Aorta (tissue), 5 donors: ENCODE measurements at regions not wholly inside any gene's neighbourhood (a gene's known extent, or its start where the extent isn't known, plus 50 kb on each side); places are given as distances from the start of the nearest gene placed in this dataset.

Experiments
- ATAC-seq: fragments of 200-7000 bp; cut with Tn5 transposase; one replicate; pipeline ENCODE4 v1.9.1; 2022; ENCODE audit warnings: moderate library complexity; ENCODE audit not compliant: low FRiP score
- DNase-seq, 2 donors: peaks; one replicate each; pipeline ENCODE4 v3.0.0-alpha.2; 2020
- H3K27ac ChIP-seq, 2 donors: one replicate each; pipeline ENCODE4 v1.5.1; 2013; ENCODE audit warnings: low read length in 2 of 2, mild to moderate bottlenecking in 2 of 2, moderate library complexity in 2 of 2, control low read depth in 1 of 2, inconsistent platforms in 1 of 2, low read depth in 1 of 2
- H3K27me3 ChIP-seq, 2 donors: one replicate each; pipeline ENCODE4 v1.6.1; 2013; ENCODE audit warnings: control low read depth in 1 of 2, low read length in 1 of 2, mild to moderate bottlenecking in 1 of 2, moderate library complexity in 1 of 2; ENCODE audit not compliant: insufficient read depth in 2 of 2, control insufficient read depth in 1 of 2
- H3K36me3 ChIP-seq, 2 donors: one replicate each; pipeline ENCODE4 v1.6.1; 2013; ENCODE audit warnings: control low read depth in 1 of 2, low read length in 1 of 2, mild to moderate bottlenecking in 1 of 2; ENCODE audit not compliant: insufficient read depth in 2 of 2, control insufficient read depth in 1 of 2
- H3K4me1 ChIP-seq, 2 donors: one replicate each; pipeline ENCODE4 v1.6.1; 2013; ENCODE audit warnings: low read length in 2 of 2, control low read depth in 1 of 2, mild to moderate bottlenecking in 1 of 2, moderate library complexity in 1 of 2; ENCODE audit not compliant: insufficient read depth in 2 of 2, control insufficient read depth in 1 of 2
- H3K4me3 ChIP-seq, 2 donors: one replicate each; pipeline ENCODE4 v1.5.1; 2013; ENCODE audit warnings: low read length in 2 of 2, control low read depth in 1 of 2, mild to moderate bottlenecking in 1 of 2
- H3K9me3 ChIP-seq: one replicate; pipeline ENCODE4 v1.6.1; 2013; ENCODE audit warnings: mild to moderate bottlenecking, low read length; ENCODE audit not compliant: control insufficient read depth
- WGBS, 2 donors: extraction: QIAGEN DNeasy Blood & Tissue Kit; methylation state at CpG; one replicate each; pipeline ENCODE4 v1.1.7; 2013; 5-methylcytosine and 5-hydroxymethylcytosine counted together
- intact Hi-C, 2 donors: fragments of 100-400 bp; cut with DNase I; formaldehyde crosslinking; loops; one replicate each; pipeline versions ENCODE4 v1.14.2 to v1.15.0; 2022
- donor health status: healthy with polysubstance abuse.
- donor health status: Bipolar disorder and iron deficiency.
- donor health status: DM: no; HTN: no; CAD: no.
- donor health status: DM: no; HTN: no; CAD: no.
- donor health status: DM: yes; HTN: yes; CAD: no.

GRCh38 chr12:126518596-126519200 is 1453.5 kb downstream of the AACS start:
- whole genome bisulfite sequencing, 2 donors: 56 to 63% methylated on average over 10 of the region's 10 CpGs
- intact Hi-C loops: no loop called here
- Histone ChIP-seq H3K4me3 (no peak overlapping the region), H3K36me3 (no peaks in the 10 kb centered on the region), H3K27ac (no peak overlapping the region), H3K27me3 (no peaks in the 10 kb centered on the region), H3K4me1 (no peaks in the 10 kb centered on the region), H3K9me3 (no peaks in the 10 kb centered on the region)
- no peak for ATAC-seq
- DNase-seq: no peak

- Histone ChIP-seq H3K4me3 (no peak overlapping the region), H3K27ac (no peak overlapping the region), H3K27me3 (no peaks in the 10 kb centered on the region), H3K9me3 (no peaks in the 10 kb centered on the region), H3K4me1 (no peaks in the 10 kb centered on the region), H3K36me3 (no peaks in the 10 kb centered on the region)
- WGBS, 2 donors: 53 to 62% methylated on average over 3 of the region's 3 CpGs
- intact Hi-C loops: no loop called here
- DNase-seq (no peak), ATAC-seq (no peak)
These were observed 1454.6 kb downstream of the AACS start for GRCh38 chr12:126519833-126520232.

- H3K4me1 ChIP-seq: no peaks in the 10 kb centered on the region
- no peak overlapping the region for H3K27ac ChIP-seq
- DNase-seq (no peak), ATAC-seq (no peak)
- H3K36me3 ChIP-seq: no peaks in the 10 kb centered on the region
- H3K27me3 ChIP-seq: no peaks in the 10 kb centered on the region
- H3K9me3 ChIP-seq: no peaks in the 10 kb centered on the region
- H3K4me3 ChIP-seq: no peak overlapping the region
- intact Hi-C loops: no loop called here
- WGBS, 2 donors: 66 to 68% methylated on average over 7 of the region's 7 CpGs
These were observed 1458.7 kb downstream of the AACS start for GRCh38 chr12:126523891-126524290.

GRCh38 chr12:126534495-126534894 is 1469.3 kb downstream of the AACS start:
- H3K4me3 ChIP-seq: no peak overlapping the region
- no peaks in the 10 kb centered on the region for H3K4me1 ChIP-seq
- no peaks in the 10 kb centered on the region for H3K27me3 ChIP-seq
- no peaks in the 10 kb centered on the region for H3K9me3 ChIP-seq
- ATAC-seq (no peak), DNase-seq (no peak)
- H3K36me3 ChIP-seq: no peaks in the 10 kb centered on the region
- intact Hi-C loops: no loop called here
- WGBS, 2 donors: 74 to 86% methylated on average over 2 of the region's 2 CpGs
- H3K27ac ChIP-seq: no peak overlapping the region

GRCh38 chr12:126534942-126535341 is 1469.7 kb downstream of the AACS start:
- H3K9me3 ChIP-seq: no peaks in the 10 kb centered on the region
- H3K27me3 ChIP-seq: no peaks in the 10 kb centered on the region
- no peak for DNase-seq
- H3K4me3 ChIP-seq: no peak overlapping the region
- intact Hi-C loops: no loop called here
- H3K27ac ChIP-seq: no peak overlapping the region
- ATAC-seq: no peak
- 76 to 80% methylated on average over 1 of the region's 1 CpG for WGBS, 2 donors
- no peaks in the 10 kb centered on the region for H3K36me3 ChIP-seq
- no peaks in the 10 kb centered on the region for H3K4me1 ChIP-seq

GRCh38 chr12:126535971-126536370 is 1470.7 kb downstream of the AACS start:
- Histone ChIP-seq H3K27me3 (no peaks in the 10 kb centered on the region), H3K9me3 (peaks cover 2% of the 10 kb centered on the region), H3K27ac (no peak overlapping the region), H3K36me3 (no peaks in the 10 kb centered on the region), H3K4me1 (no peaks in the 10 kb centered on the region), H3K4me3 (no peak overlapping the region)
- 35 to 53% methylated on average over 4 of the region's 4 CpGs for WGBS, 2 donors
- intact Hi-C loops: no loop called here
- DNase-seq (no peak), ATAC-seq (no peak)

- Histone ChIP-seq H3K4me1 (no peaks in the 10 kb centered on the region), H3K36me3 (no peaks in the 10 kb centered on the region), H3K27ac (no peak overlapping the region), H3K4me3 (no peak overlapping the region), H3K9me3 (peaks cover 2% of the 10 kb centered on the region), H3K27me3 (no peaks in the 10 kb centered on the region)
- 60 to 70% methylated on average over 3 of the region's 3 CpGs for WGBS, 2 donors
- ATAC-seq (no peak), DNase-seq (no peak)
- intact Hi-C loops: no loop called here
These were observed 1472.8 kb downstream of the AACS start for GRCh38 chr12:126537961-126538530.

- no peaks in the 10 kb centered on the region for H3K36me3 ChIP-seq
- 66 to 72% methylated on average over 2 of the region's 2 CpGs for WGBS, 2 donors
- ATAC-seq: no peak
- no peaks in the 10 kb centered on the region for H3K27me3 ChIP-seq
- H3K27ac ChIP-seq: no peak overlapping the region
- no peak for DNase-seq
- H3K4me1 ChIP-seq: no peaks in the 10 kb centered on the region
- intact Hi-C loops: no loop called here
- H3K9me3 ChIP-seq: peaks cover 2% of the 10 kb centered on the region
- no peak overlapping the region for H3K4me3 ChIP-seq
These were observed 1473.7 kb downstream of the AACS start for GRCh38 chr12:126538888-126539287.

GRCh38 chr12:126545411-126545810 is 1480.2 kb downstream of the AACS start:
- no peaks in the 10 kb centered on the region for H3K27me3 ChIP-seq
- no peak overlapping the region for H3K27ac ChIP-seq
- H3K4me1 ChIP-seq: no peaks in the 10 kb centered on the region
- 42 to 46% methylated on average over 4 of the region's 4 CpGs for WGBS, 2 donors
- H3K4me3 ChIP-seq: no peak overlapping the region
- no peaks in the 10 kb centered on the region for H3K36me3 ChIP-seq
- ATAC-seq (no peak), DNase-seq (no peak)
- intact Hi-C loops: no loop called here
- peaks cover 2% of the 10 kb centered on the region for H3K9me3 ChIP-seq
